Neural crest cell (in vitro differentiated cells): ENCODE measurements at regions not wholly inside any gene's neighbourhood (a gene's known extent, or its start where the extent isn't known, plus 50 kb on each side); places are given as distances from the start of the nearest gene placed in this dataset.

Experiments
- DNase-seq: peaks from one replicate; pipeline ENCODE4 v3.0.0; 2021; ENCODE audit warnings: low read depth, mixed read lengths, low spot score
- H3K27ac Mint-ChIP-seq: one replicate; pipeline ENCODE4 v1.8.0; 2021; ENCODE audit warnings: mild to moderate bottlenecking, mixed read lengths; ENCODE audit not compliant: unreplicated experiment
- H3K27me3 Mint-ChIP-seq: 2 replicates; pipeline ENCODE4 v1.8.0; 2021; ENCODE audit warnings: low read depth, mild to moderate bottlenecking, mixed read lengths
- H3K36me3 Mint-ChIP-seq: 2 replicates; pipeline ENCODE4 v1.8.0; 2021; ENCODE audit warnings: low read depth, mild to moderate bottlenecking, mixed read lengths
- H3K4me1 Mint-ChIP-seq: 2 replicates; pipeline ENCODE4 v1.8.0; 2021; ENCODE audit warnings: mixed read lengths
- H3K4me3 Mint-ChIP-seq: one replicate; pipeline ENCODE4 v1.8.0; 2021; ENCODE audit warnings: mild to moderate bottlenecking, mixed read lengths
- H3K9me3 Mint-ChIP-seq: 2 replicates; pipeline ENCODE4 v1.8.0; 2021; ENCODE audit warnings: mixed read lengths
- TF ChIP-seq, protein P1 (sequence below): fragments of 200-600 bp; sonication (generic); conservative IDR thresholded peaks from 2 replicates; pipeline ENCODE4 v1.5.0; 2021; ENCODE audit warnings: antibody characterized with exemption, mild to moderate bottlenecking

DNA sequence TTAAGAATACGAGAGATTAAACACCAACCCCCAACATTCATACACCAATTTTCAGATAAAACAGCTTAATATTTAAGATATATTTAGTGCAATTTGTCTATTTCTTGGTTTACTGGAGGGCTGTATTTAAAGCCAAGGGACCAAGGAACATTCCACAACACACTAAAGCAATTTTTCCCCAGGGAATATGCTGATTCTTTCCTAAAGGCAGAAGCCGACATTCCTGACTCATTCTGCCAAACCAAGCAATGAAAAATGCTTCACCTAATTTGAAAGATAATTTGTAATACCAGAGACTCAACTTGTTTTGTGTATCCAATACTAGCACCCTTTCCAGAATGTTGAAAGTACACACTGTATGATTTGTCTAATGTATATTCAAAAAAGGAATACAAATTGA lies 1267.6 kb upstream of the PIK3C3 start:
- Mint-ChIP-seq H3K27me3 (no peaks in the 10 kb centered on the region), H3K36me3 (no peaks in the 10 kb centered on the region), H3K4me1 (peaks cover 4% of the 10 kb centered on the region), H3K9me3 (no peaks in the 10 kb centered on the region), H3K27ac (no peak overlapping the region), H3K4me3 (no peak overlapping the region)
- TF ChIP-seq, protein P1, sequence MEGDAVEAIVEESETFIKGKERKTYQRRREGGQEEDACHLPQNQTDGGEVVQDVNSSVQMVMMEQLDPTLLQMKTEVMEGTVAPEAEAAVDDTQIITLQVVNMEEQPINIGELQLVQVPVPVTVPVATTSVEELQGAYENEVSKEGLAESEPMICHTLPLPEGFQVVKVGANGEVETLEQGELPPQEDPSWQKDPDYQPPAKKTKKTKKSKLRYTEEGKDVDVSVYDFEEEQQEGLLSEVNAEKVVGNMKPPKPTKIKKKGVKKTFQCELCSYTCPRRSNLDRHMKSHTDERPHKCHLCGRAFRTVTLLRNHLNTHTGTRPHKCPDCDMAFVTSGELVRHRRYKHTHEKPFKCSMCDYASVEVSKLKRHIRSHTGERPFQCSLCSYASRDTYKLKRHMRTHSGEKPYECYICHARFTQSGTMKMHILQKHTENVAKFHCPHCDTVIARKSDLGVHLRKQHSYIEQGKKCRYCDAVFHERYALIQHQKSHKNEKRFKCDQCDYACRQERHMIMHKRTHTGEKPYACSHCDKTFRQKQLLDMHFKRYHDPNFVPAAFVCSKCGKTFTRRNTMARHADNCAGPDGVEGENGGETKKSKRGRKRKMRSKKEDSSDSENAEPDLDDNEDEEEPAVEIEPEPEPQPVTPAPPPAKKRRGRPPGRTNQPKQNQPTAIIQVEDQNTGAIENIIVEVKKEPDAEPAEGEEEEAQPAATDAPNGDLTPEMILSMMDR, result no peak
- DNase-seq, result no peak

- Mint-ChIP-seq H3K9me3 (no peaks in the 10 kb centered on the region), H3K27me3 (no peaks in the 10 kb centered on the region), H3K36me3 (no peaks in the 10 kb centered on the region), H3K27ac (no peak overlapping the region), H3K4me1 (peaks cover 4% of the 10 kb centered on the region), H3K4me3 (no peak overlapping the region)
- TF ChIP-seq, protein P1, result no peak
- no peak for DNase-seq
These were observed 1268.2 kb upstream of the PIK3C3 start for GRCh38 chr18:40686836-40687235.

GRCh38 chr18:40685219-40685618 lies 1269.8 kb upstream of the PIK3C3 start:
- Mint-ChIP-seq H3K27me3 (no peaks in the 10 kb centered on the region), H3K4me3 (no peak overlapping the region), H3K4me1 (peaks cover 4% of the 10 kb centered on the region), H3K9me3 (no peaks in the 10 kb centered on the region), H3K27ac (no peak overlapping the region), H3K36me3 (no peaks in the 10 kb centered on the region)
- DNase-seq, result no peak
- TF ChIP-seq, protein P1, result no peak

DNA sequence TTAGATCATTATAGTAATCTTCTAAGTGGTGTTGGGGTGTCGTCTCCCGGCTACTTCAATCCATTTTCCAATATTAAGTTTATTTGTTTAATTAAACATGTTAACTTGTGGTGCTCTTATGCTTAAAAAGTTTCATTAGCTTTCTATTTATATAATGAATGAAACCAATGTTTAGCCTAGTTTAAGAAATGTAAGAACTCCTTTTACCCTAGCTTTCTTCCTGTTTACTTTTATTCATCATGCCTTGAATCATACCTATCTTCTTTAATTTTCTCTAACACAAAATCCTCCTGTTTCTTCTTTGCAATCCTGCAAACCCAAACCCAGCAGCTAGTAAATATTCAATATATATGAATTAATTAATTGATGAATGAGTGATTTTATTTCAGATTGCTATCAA lies 1276.7 kb upstream of the PIK3C3 start:
- no peaks in the 10 kb centered on the region for H3K36me3 Mint-ChIP-seq
- no peaks in the 10 kb centered on the region for H3K4me1 Mint-ChIP-seq
- TF ChIP-seq, protein P1, result no peak
- no peak overlapping the region for H3K27ac Mint-ChIP-seq
- H3K4me3 Mint-ChIP-seq, result no peak overlapping the region
- DNase-seq, result no peak
- H3K27me3 Mint-ChIP-seq, result no peaks in the 10 kb centered on the region
- H3K9me3 Mint-ChIP-seq, result no peaks in the 10 kb centered on the region

- DNase-seq, result no peak
- no peaks in the 10 kb centered on the region for H3K27me3 Mint-ChIP-seq
- TF ChIP-seq, protein P1, result no peak
- H3K4me3 Mint-ChIP-seq, result no peak overlapping the region
- no peaks in the 10 kb centered on the region for H3K9me3 Mint-ChIP-seq
- H3K4me1 Mint-ChIP-seq, result no peaks in the 10 kb centered on the region
- no peak overlapping the region for H3K27ac Mint-ChIP-seq
- no peaks in the 10 kb centered on the region for H3K36me3 Mint-ChIP-seq
These were observed 1278.4 kb upstream of the PIK3C3 start for GRCh38 chr18:40676668-40677067.

GRCh38 chr18:40673150-40673549 lies 1281.9 kb upstream of the PIK3C3 start:
- Mint-ChIP-seq H3K27me3 (no peaks in the 10 kb centered on the region), H3K4me1 (peaks cover 7% of the 10 kb centered on the region), H3K9me3 (no peaks in the 10 kb centered on the region), H3K4me3 (no peak overlapping the region), H3K36me3 (no peaks in the 10 kb centered on the region), H3K27ac (no peak overlapping the region)
- DNase-seq, result no peak
- TF ChIP-seq, protein P1, result no peak
